Prostate gland (tissue), 2 donors: ENCODE measurements at regions not wholly inside any gene's neighbourhood (a gene's known extent, or its start where the extent isn't known, plus 50 kb on each side); places are given as distances from the start of the nearest gene placed in this dataset.

Experiments used
- CTCF ChIP-seq, 4 experiments: fragments of 200-600 bp in 2 of 4; fragments of 450-650 bp in 2 of 4; sonication (generic) in 2 of 4; IDR thresholded peaks; 1 replicate in 3 of 4; 2 replicates in 1 of 4; pipeline ENCODE4 v1.5.1; 2016 to 2019; ENCODE audit warnings: antibody characterized with exemption in 4 of 4, mild to moderate bottlenecking in 2 of 4, moderate library complexity in 2 of 4
- POLR2A ChIP-seq: fragments of 450-650 bp; IDR thresholded peaks from one replicate; pipeline ENCODE4 v1.6.1; 2016; ENCODE audit warnings: antibody characterized with exemption, mild to moderate bottlenecking
- POLR2AphosphoS5 ChIP-seq: sonication (generic); formaldehyde crosslinking; IDR thresholded peaks from one replicate; pipeline ENCODE4 v1.6.1; 2017; ENCODE audit warnings: antibody characterized with exemption

GRCh38 chr18:33898427-33898826 is 320.4 kb downstream of the ASXL3 start:
- TF ChIP-seq CTCF (IDR thresholded peaks at IDR 0.05) (no peak), POLR2AphosphoS5 (no peak), POLR2A (no peak)
